ENCODE measurements at regions not wholly inside any gene's neighbourhood (a gene's known extent, or its start where the extent isn't known, plus 50 kb on each side); places are given as distances from the start of the nearest gene placed in this dataset.
A peak's percentile ranks its signal among the peaks of the same experiment; 100 is the strongest.
"Not testable (repeated sequence)": the region's sequence is repeated elsewhere in the genome, so short reads cannot be mapped to it uniquely, and the experiment has no call there.

GRCh38 chr13:22848539-22849052 lies 332.2 kb upstream of the SGCG start:
- Histone ChIP-seq H3K9ac (no peak overlapping the region), H3K4me3 (ENCODE audit: low read depth in 2 of 2, low read length in 1 of 2) (no peak overlapping the region), H3K9me2 (no peaks in the 10 kb centered on the region), H3K9me3 (no peaks in the 10 kb centered on the region), H2AFZ (ENCODE audit: low read depth) (0 out of 2 replicates have a peak overlapping the region, but pooled peaks have one; percentile 14), H3K79me2 (ENCODE audit: insufficient read depth) (no peaks in the 10 kb centered on the region), H3K27me3 (ENCODE audit: insufficient read depth) (no peaks in the 10 kb centered on the region), H3F3A (replicated peaks; ENCODE audit: insufficient read depth) (no peaks in the 10 kb centered on the region), H3K36me3 (replicated peaks in 1 of 2; ENCODE audit: control insufficient read depth in 1 of 2, insufficient read depth in 2 of 2, low read length in 1 of 2) (no peaks in the 10 kb centered on the region), H4K20me1 (ENCODE audit: insufficient read depth) (no peaks in the 10 kb centered on the region), H3K4me1 (ENCODE audit: control insufficient read depth in 1 of 2, insufficient read depth in 2 of 2, low read depth in 1 of 2, low read length in 1 of 2) (no peaks in the 10 kb centered on the region; a peak in 1 of 4 replicates), H3K4me2 (no peak overlapping the region), H3K27ac (ENCODE audit: low read depth in 2 of 2, low read length in 1 of 2) (no peak overlapping the region)
- peak; percentile 43 for DNase-seq
- CTCF ChIA-PET = interaction anchor here (1.2 kb wide), 1 partner anchor 9 kb away, joined by 3 read pairs; no protein-coding TSS in a partner anchor
- POLR2A ChIA-PET = no interaction called here
- peak; percentile 83 for TF ChIP-seq CHD2 (IDR thresholded peaks at IDR 0.05; ENCODE audit: low read length, partially characterized antibody)
- no peak for TF ChIP-seq MXI1 (IDR thresholded peaks at IDR 0.05; ENCODE audit: low read depth, low read length)
- WGBS (ENCODE audit: low lambda C conversion rate) = 25% methylated on average over 18 of the region's 32 CpGs

- Histone ChIP-seq H3K79me2 (ENCODE audit: insufficient read depth) (no peaks in the 10 kb centered on the region), H3F3A (replicated peaks; ENCODE audit: insufficient read depth) (no peaks in the 10 kb centered on the region), H3K36me3 (replicated peaks in 1 of 2; ENCODE audit: control insufficient read depth in 1 of 2, insufficient read depth in 2 of 2, low read length in 1 of 2) (no peaks in the 10 kb centered on the region), H3K4me1 (ENCODE audit: control insufficient read depth in 1 of 2, insufficient read depth in 2 of 2, low read depth in 1 of 2, low read length in 1 of 2) (no peaks in the 10 kb centered on the region), H3K4me3 (ENCODE audit: low read depth in 2 of 2, low read length in 1 of 2) (no peak overlapping the region), H3K27ac (ENCODE audit: low read depth in 2 of 2, low read length in 1 of 2) (no peak overlapping the region), H3K4me2 (no peak overlapping the region), H2AFZ (ENCODE audit: low read depth) (no peak overlapping the region), H3K27me3 (ENCODE audit: insufficient read depth) (no peaks in the 10 kb centered on the region), H4K20me1 (ENCODE audit: insufficient read depth) (no peaks in the 10 kb centered on the region), H3K9me3 (no peaks in the 10 kb centered on the region), H3K9me2 (no peaks in the 10 kb centered on the region), H3K9ac (no peak overlapping the region)
- ChIA-PET CTCF (no interaction called here), POLR2A (no interaction called here)
- DNase-seq = no peak
- TF ChIP-seq SIN3A (IDR thresholded peaks at IDR 0.05; ENCODE audit: borderline replicate concordance, low read depth, low read length) = no peak
- no peak for TF ChIP-seq FOSL2 (IDR thresholded peaks at IDR 0.05; ENCODE audit: borderline replicate concordance, low read depth)
- TF ChIP-seq CTCF (IDR thresholded peaks at IDR 0.05) = no peak
- no peak for TF ChIP-seq SMC3 (IDR thresholded peaks at IDR 0.05; ENCODE audit: low read depth, low read length)
- no peak for TF ChIP-seq RAD21 (IDR thresholded peaks at IDR 0.05; ENCODE audit: low read length)
- WGBS (ENCODE audit: low lambda C conversion rate) = 21% methylated on average over 2 of the region's 2 CpGs
Observed at GRCh38 chr13:22855926-22856325, 324.9 kb upstream of the SGCG start.

- H3K27ac ChIP-seq (ENCODE audit: low read depth in 2 of 2, low read length in 1 of 2); H3K4me3 ChIP-seq (ENCODE audit: low read depth in 2 of 2, low read length in 1 of 2); H3K9me3 ChIP-seq; H3K4me1 ChIP-seq (ENCODE audit: control insufficient read depth in 1 of 2, insufficient read depth in 2 of 2, low read depth in 1 of 2, low read length in 1 of 2); H3K9ac ChIP-seq; H3K79me2 ChIP-seq (ENCODE audit: insufficient read depth); POLR2A ChIA-PET; H4K20me1 ChIP-seq (ENCODE audit: insufficient read depth); H3K36me3 ChIP-seq (replicated peaks in 1 of 2; ENCODE audit: control insufficient read depth in 1 of 2, insufficient read depth in 2 of 2, low read length in 1 of 2); DNase-seq; H3K27me3 ChIP-seq (ENCODE audit: insufficient read depth); H3K9me2 ChIP-seq; H2AFZ ChIP-seq (ENCODE audit: low read depth); H3K4me2 ChIP-seq; H3F3A ChIP-seq (replicated peaks; ENCODE audit: insufficient read depth); CTCF ChIA-PET: not testable (repeated sequence)
- WGBS (ENCODE audit: low lambda C conversion rate) = no CpG with 5 or more reads among the region's 32 CpGs
Observed at GRCh38 chr13:22858980-22859379, 321.8 kb upstream of the SGCG start.

GRCh38 chr13:22859411-22859810 lies 321.4 kb upstream of the SGCG start:
- H3K4me1 ChIP-seq (ENCODE audit: control insufficient read depth in 1 of 2, insufficient read depth in 2 of 2, low read depth in 1 of 2, low read length in 1 of 2); H3K27me3 ChIP-seq (ENCODE audit: insufficient read depth); H3K4me3 ChIP-seq (ENCODE audit: low read depth in 2 of 2, low read length in 1 of 2); H3K9ac ChIP-seq; H3K36me3 ChIP-seq (replicated peaks in 1 of 2; ENCODE audit: control insufficient read depth in 1 of 2, insufficient read depth in 2 of 2, low read length in 1 of 2); H3K27ac ChIP-seq (ENCODE audit: low read depth in 2 of 2, low read length in 1 of 2); H2AFZ ChIP-seq (ENCODE audit: low read depth); H3K79me2 ChIP-seq (ENCODE audit: insufficient read depth); DNase-seq; H3K9me3 ChIP-seq; H4K20me1 ChIP-seq (ENCODE audit: insufficient read depth); H3K9me2 ChIP-seq; POLR2A ChIA-PET; H3K4me2 ChIP-seq; CTCF ChIA-PET; H3F3A ChIP-seq (replicated peaks; ENCODE audit: insufficient read depth): not testable (repeated sequence)
- 59% methylated on average over 11 of the region's 21 CpGs for WGBS (ENCODE audit: low lambda C conversion rate)

Data from SK-N-SH (cell line).